GM12865 (cell line): ENCODE measurements at regions not wholly inside any gene's neighbourhood (a gene's known extent, or its start where the extent isn't known, plus 50 kb on each side); places are given as distances from the start of the nearest gene placed in this dataset.

Experiments
- DNase-seq: peaks from one replicate; pipeline ENCODE4 v3.0.0; 2010; ENCODE audit warnings: low read depth
- H3K4me3 ChIP-seq: 2 replicates; pipeline ENCODE4 v1.5.1; 2011; ENCODE audit warnings: mild to moderate bottlenecking, low read depth, low read length, control low read depth
- CTCF ChIP-seq: IDR thresholded peaks from 2 replicates; pipeline ENCODE4 v1.5.1; 2011; ENCODE audit warnings: low read length, control low read depth, low read depth, inconsistent platforms; ENCODE audit not compliant: insufficient read depth; ENCODE audit errors: missing control alignments

- no peak overlapping the region for H3K4me3 ChIP-seq
- DNase-seq: no peak
- TF ChIP-seq CTCF: no peak
Observed at GRCh38 chr5:68046445-68046844, 169.1 kb upstream of the PIK3R1 start.

- DNase-seq: peak; percentile 81
- TF ChIP-seq CTCF: no peak
- H3K4me3 ChIP-seq: no peak overlapping the region
Observed at GRCh38 chr5:68041293-68041692, 174.3 kb upstream of the PIK3R1 start.

GRCh38 chr5:68037546-68037945 lies 178.0 kb upstream of the PIK3R1 start:
- no peak for DNase-seq
- TF ChIP-seq CTCF: no peak
- no peak overlapping the region for H3K4me3 ChIP-seq

GRCh38 chr5:68033961-68034571 lies 181.5 kb upstream of the PIK3R1 start:
- DNase-seq: no peak
- TF ChIP-seq CTCF: no peak
- H3K4me3 ChIP-seq: no peak overlapping the region

- TF ChIP-seq CTCF: no peak
- no peak overlapping the region for H3K4me3 ChIP-seq
- no peak for DNase-seq
Observed at GRCh38 chr5:68033029-68033428, 182.5 kb upstream of the PIK3R1 start.

GRCh38 chr5:68032216-68032762 lies 183.3 kb upstream of the PIK3R1 start:
- TF ChIP-seq CTCF: no peak
- DNase-seq: no peak

More at GRCh38 chr5:68032216-68032762, 183.3 kb upstream of the PIK3R1 start:
- H3K4me3 ChIP-seq: no peak overlapping the region
